ENCODE measurements at regions not wholly inside any gene's neighbourhood (a gene's known extent, or its start where the extent isn't known, plus 50 kb on each side); places are given as distances from the start of the nearest gene placed in this dataset.

DNA sequence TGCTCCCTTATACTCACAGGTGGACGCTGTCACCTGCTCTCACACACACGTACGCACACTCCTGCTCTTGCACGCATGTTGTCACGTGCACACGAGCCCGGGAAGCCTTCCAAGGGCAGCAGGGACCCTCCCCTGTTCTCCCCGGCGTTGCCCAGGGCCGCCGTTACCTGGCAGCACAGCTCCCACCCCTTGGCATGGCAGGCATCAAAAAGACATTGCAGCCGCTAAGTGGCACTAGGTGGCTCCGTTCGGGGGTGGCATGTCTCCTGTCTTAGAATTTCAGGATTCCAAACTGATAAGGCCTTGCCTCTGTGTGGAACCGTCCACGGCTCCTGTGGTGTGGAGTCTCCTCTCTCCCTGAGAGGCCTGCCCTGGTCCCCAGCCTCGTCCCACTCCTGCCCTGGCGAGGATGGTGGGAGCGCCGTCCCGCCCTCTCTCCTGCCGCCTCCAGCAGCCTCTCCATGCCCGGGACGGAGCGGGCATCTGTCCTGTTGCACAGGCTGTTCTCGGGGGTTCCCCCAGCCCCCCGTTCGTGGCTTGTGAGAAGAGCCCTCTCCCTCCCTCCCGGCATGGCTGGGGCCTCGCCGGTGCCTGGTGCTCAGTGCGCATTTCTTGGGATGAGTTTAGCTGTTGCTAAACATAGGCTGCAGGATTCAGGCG, 126.7 kb upstream of the GSE1 start:
- Histone ChIP-seq H3K4me3 (replicated peaks in 1 of 3; ENCODE audit: insufficient read depth in 1 of 3, low read depth in 2 of 3, low read length in 3 of 3) (no peak overlapping the region), H3K27ac (ENCODE audit: extremely low read length, insufficient read depth, low read length) (no peak overlapping the region), H3K27me3 (ENCODE audit: control insufficient read depth in 1 of 2, insufficient read depth in 2 of 2, low read length in 2 of 2) (peaks cover 0 to 7% of the 10 kb centered on the region in 2 experiments; a peak in 3 of 5 replicates), H3K9me3 (ENCODE audit: low read length) (no peaks in the 10 kb centered on the region), H2AFZ (ENCODE audit: low read length) (no peak overlapping the region), H4K20me1 (ENCODE audit: insufficient read depth, low read length) (no peaks in the 10 kb centered on the region), H3K9ac (ENCODE audit: insufficient read depth, low read depth, low read length) (no peak overlapping the region), H3K4me1 (ENCODE audit: insufficient read depth, low read length) (peaks cover 6% of the 10 kb centered on the region), H3K79me2 (ENCODE audit: insufficient read depth, low read length) (no peaks in the 10 kb centered on the region), H3K4me2 (ENCODE audit: low read depth, low read length) (no peak overlapping the region), H3K36me3 (replicated peaks in 1 of 2; ENCODE audit: control insufficient read depth in 1 of 2, insufficient read depth in 2 of 2, low read length in 2 of 2) (no peaks in the 10 kb centered on the region)
- intact Hi-C loops (cut with micrococcal nuclease; ENCODE audit: unreplicated experiment) (no loop called here), in situ Hi-C loops (cut with HindIII; ENCODE audit: extremely low pct_ligation_motif_present, low pct_unique_long_range_greater_than_20kb) (no loop called here)
- no TSS peak for BruUV-seq (replicated peaks)
- ATAC-seq (no peak), DNase-seq (ENCODE audit: low spot score) (no peak), FAIRE-seq (no peak)
- CTCF ChIA-PET (ENCODE audit: low intra/inter-chr PET ratio, low total read pairs), result no interaction called here
- WGBS (ENCODE audit: low lambda C conversion rate), result 75% methylated on average over 33 of the region's 33 CpGs
- POLR2A ChIA-PET, result no interaction called here
- TF ChIP-seq ZSCAN12 (CRISPR knock-in tag; IDR thresholded peaks at IDR 0.05), result no peak
- no peak for TF ChIP-seq ZNF7 (CRISPR knock-in tag; IDR thresholded peaks at IDR 0.05)
- no peak for TF ChIP-seq ZNF761 (CRISPR knock-in tag; conservative IDR thresholded peaks at IDR 0.05)
- TF ChIP-seq ZNF563 (CRISPR knock-in tag; IDR thresholded peaks at IDR 0.05), result no peak
- TF ChIP-seq, protein P1, sequence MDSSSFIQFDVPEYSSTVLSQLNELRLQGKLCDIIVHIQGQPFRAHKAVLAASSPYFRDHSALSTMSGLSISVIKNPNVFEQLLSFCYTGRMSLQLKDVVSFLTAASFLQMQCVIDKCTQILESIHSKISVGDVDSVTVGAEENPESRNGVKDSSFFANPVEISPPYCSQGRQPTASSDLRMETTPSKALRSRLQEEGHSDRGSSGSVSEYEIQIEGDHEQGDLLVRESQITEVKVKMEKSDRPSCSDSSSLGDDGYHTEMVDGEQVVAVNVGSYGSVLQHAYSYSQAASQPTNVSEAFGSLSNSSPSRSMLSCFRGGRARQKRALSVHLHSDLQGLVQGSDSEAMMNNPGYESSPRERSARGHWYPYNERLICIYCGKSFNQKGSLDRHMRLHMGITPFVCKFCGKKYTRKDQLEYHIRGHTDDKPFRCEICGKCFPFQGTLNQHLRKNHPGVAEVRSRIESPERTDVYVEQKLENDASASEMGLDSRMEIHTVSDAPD (CRISPR knock-in tag; IDR thresholded peaks at IDR 0.05), result no peak
- no peak for TF ChIP-seq ZNF484 (CRISPR knock-in tag; IDR thresholded peaks at IDR 0.05; ENCODE audit: borderline replicate concordance, low read depth)
- no peak for TF ChIP-seq MAFK (conservative IDR thresholded peaks at IDR 0.05 in 1 of 2, IDR thresholded peaks at IDR 0.05 in 1 of 2; ENCODE audit: low read length in 2 of 2)
- TF ChIP-seq BRD4 (CRISPR knock-in tag; IDR thresholded peaks at IDR 0.05), result no peak
- TF ChIP-seq NRL (CRISPR knock-in tag; IDR thresholded peaks at IDR 0.05; ENCODE audit: borderline replicate concordance), result no peak
- TF ChIP-seq HOXA7 (CRISPR knock-in tag; IDR thresholded peaks at IDR 0.05), result no peak
- no peak for TF ChIP-seq FIP1L1 (IDR thresholded peaks at IDR 0.05; ENCODE audit: borderline replicate concordance, insufficient read depth, low read depth, low read length)
- no peak for TF ChIP-seq ZNF737 (CRISPR knock-in tag; IDR thresholded peaks at IDR 0.05; ENCODE audit: borderline replicate concordance)
- no peak for TF ChIP-seq CHD2 (IDR thresholded peaks at IDR 0.05; ENCODE audit: low read depth, low read length)
- TF ChIP-seq, protein P2, sequence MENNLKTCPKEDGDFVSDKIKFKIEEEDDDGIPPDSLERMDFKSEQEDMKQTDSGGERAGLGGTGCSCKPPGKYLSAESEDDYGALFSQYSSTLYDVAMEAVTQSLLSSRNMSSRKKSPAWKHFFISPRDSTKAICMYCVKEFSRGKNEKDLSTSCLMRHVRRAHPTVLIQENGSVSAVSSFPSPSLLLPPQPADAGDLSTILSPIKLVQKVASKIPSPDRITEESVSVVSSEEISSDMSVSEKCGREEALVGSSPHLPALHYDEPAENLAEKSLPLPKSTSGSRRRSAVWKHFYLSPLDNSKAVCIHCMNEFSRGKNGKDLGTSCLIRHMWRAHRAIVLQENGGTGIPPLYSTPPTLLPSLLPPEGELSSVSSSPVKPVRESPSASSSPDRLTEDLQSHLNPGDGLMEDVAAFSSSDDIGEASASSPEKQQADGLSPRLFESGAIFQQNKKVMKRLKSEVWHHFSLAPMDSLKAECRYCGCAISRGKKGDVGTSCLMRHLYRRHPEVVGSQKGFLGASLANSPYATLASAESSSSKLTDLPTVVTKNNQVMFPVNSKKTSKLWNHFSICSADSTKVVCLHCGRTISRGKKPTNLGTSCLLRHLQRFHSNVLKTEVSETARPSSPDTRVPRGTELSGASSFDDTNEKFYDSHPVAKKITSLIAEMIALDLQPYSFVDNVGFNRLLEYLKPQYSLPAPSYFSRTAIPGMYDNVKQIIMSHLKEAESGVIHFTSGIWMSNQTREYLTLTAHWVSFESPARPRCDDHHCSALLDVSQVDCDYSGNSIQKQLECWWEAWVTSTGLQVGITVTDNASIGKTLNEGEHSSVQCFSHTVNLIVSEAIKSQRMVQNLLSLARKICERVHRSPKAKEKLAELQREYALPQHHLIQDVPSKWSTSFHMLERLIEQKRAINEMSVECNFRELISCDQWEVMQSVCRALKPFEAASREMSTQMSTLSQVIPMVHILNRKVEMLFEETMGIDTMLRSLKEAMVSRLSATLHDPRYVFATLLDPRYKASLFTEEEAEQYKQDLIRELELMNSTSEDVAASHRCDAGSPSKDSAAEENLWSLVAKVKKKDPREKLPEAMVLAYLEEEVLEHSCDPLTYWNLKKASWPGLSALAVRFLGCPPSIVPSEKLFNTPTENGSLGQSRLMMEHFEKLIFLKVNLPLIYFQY (CRISPR knock-in tag; IDR thresholded peaks at IDR 0.05; ENCODE audit: borderline replicate concordance), result no peak
